Femur (tissue), 1 donor: ENCODE measurements at regions not wholly inside any gene's neighbourhood (a gene's known extent, or its start where the extent isn't known, plus 50 kb on each side); places are given as distances from the start of the nearest gene placed in this dataset.
"Not testable (repeated sequence)": the region's sequence is repeated elsewhere in the genome, so short reads cannot be mapped to it uniquely, and the experiment has no call there.

Experiments
- DNase-seq: peaks from one replicate; pipeline ENCODE4 v3.0.0-alpha.2; 2017

GRCh38 chr15:25170781-25171110 lies 216.0 kb downstream of the SNRPN start:
- no peak for DNase-seq

GRCh38 chr15:25171111-25171811 lies 216.5 kb downstream of the SNRPN start:
- no peak for DNase-seq

GRCh38 chr15:25171856-25172687 lies 217.3 kb downstream of the SNRPN start:
- peak; percentile 4 for DNase-seq

- no peak for DNase-seq
Measured at GRCh38 chr15:25172691-25173090, 217.9 kb downstream of the SNRPN start.

GRCh38 chr15:25173241-25174028 lies 218.6 kb downstream of the SNRPN start:
- peak; percentile 5 for DNase-seq

GRCh38 chr15:25174149-25174548 lies 219.4 kb downstream of the SNRPN start:
- not testable (repeated sequence) for DNase-seq

GRCh38 chr15:25175033-25175788 lies 220.4 kb downstream of the SNRPN start:
- peak; percentile 5 for DNase-seq

GRCh38 chr15:25175789-25176615 lies 221.2 kb downstream of the SNRPN start:
- peak; percentile 5 for DNase-seq

GRCh38 chr15:25176616-25176923 lies 221.8 kb downstream of the SNRPN start:
- peak; percentile 9 for DNase-seq

GRCh38 chr15:25176991-25177954 lies 222.5 kb downstream of the SNRPN start:
- DNase-seq = peak; percentile 8

- peak; percentile 6 for DNase-seq
Measured at GRCh38 chr15:25177955-25178801, 223.4 kb downstream of the SNRPN start.

GRCh38 chr15:25178835-25179672 lies 224.3 kb downstream of the SNRPN start:
- DNase-seq = peak; percentile 5

- DNase-seq = peak; percentile 11
Measured at GRCh38 chr15:25179673-25180511, 225.1 kb downstream of the SNRPN start.

- DNase-seq = peak; percentile 3
Measured at GRCh38 chr15:25180606-25181292, 226.0 kb downstream of the SNRPN start.

GRCh38 chr15:25181293-25182097 lies 226.7 kb downstream of the SNRPN start:
- peak; percentile 4 for DNase-seq

- DNase-seq = no peak
Measured at GRCh38 chr15:25182098-25182478, 227.3 kb downstream of the SNRPN start.
